GM12875 (cell line): ENCODE measurements at regions not wholly inside any gene's neighbourhood (a gene's known extent, or its start where the extent isn't known, plus 50 kb on each side); places are given as distances from the start of the nearest gene placed in this dataset.

Source experiments
- H3K4me3 ChIP-seq: one replicate; pipeline ENCODE4 v1.5.1; 2011; ENCODE audit warnings: low read depth, low read length, control low read depth
- CTCF ChIP-seq: IDR thresholded peaks from 2 replicates; pipeline ENCODE4 v1.5.1; 2011; ENCODE audit warnings: low read depth, mild to moderate bottlenecking, control low read depth, inconsistent platforms, low read length, moderate library complexity, borderline replicate concordance; ENCODE audit not compliant: insufficient read depth

- no peak overlapping the region for H3K4me3 ChIP-seq
- no peak for TF ChIP-seq CTCF
These were observed 521.0 kb upstream of the CFAP20DC start for GRCh38 chr3:59570806-59571205.

DNA sequence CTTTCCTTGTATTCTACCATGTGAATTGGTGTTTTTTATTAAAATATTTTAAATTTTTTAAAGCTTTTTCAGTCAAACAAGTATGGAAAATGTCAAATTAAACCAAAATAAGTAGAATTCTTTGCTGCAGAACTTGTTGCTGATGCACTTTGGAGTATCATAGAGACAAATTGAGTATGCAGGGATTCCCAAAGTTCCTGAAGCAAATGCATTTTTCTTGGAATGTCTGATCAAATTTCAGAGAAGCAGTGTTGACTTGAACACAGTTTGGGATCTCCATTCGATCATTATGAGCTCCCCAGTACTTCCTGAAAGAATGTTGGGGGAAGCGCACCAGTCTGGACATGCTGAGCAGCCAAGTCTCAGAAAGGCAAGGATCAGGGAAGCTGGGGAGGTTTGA lies 517.8 kb upstream of the CFAP20DC start:
- no peak overlapping the region for H3K4me3 ChIP-seq

GRCh38 chr3:59566481-59566975 lies 516.7 kb upstream of the CFAP20DC start:
- TF ChIP-seq CTCF = no peak

More for the DNA sequence above, 517.8 kb upstream of the CFAP20DC start:
- TF ChIP-seq CTCF = no peak

DNA sequence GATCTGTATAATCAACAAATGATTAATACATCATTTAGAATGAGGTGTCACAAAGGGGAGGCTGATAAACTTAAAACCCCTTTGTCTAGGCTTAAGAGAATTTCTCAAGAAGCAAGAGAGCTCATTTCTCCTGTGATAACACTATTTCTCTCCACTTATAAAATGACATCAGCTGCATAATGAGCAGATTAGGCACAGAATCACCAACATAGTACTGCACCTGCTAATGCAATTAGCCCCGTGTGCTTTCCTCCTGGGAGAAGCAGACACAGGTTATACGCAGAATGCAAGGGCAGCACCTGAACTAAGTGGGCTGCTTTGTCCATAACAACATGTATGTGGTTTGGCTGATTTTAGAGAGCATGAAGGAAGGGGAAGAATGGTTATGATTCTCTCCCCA lies 515.3 kb upstream of the CFAP20DC start:
- no peak overlapping the region for H3K4me3 ChIP-seq
- TF ChIP-seq CTCF = no peak

More at GRCh38 chr3:59566481-59566975, 516.7 kb upstream of the CFAP20DC start:
- H3K4me3 ChIP-seq = no peak overlapping the region

DNA sequence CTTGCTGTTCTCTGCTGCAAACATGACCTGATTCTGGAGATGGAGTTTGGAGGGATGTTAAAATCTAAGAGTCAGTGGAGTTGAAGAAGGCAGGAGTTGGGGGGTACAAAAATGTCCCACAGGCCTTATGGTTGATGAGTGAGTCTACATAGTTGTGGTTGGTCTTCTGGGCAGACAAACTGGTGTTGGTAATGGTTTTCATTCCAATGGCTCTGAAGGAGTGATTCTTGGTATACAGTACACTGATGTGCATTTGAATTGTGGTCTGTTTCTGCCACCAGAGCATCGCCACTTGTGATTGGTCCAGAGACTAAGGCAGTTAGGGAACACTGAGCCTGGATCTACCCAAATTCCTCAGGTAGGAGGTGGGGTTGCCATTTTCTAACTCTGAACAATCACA lies 514.1 kb upstream of the CFAP20DC start:
- no peak for TF ChIP-seq CTCF
- no peak overlapping the region for H3K4me3 ChIP-seq

- no peak overlapping the region for H3K4me3 ChIP-seq
- no peak for TF ChIP-seq CTCF
These were observed 513.3 kb upstream of the CFAP20DC start for GRCh38 chr3:59563072-59563605.

- H3K4me3 ChIP-seq = no peak overlapping the region
- TF ChIP-seq CTCF = no peak
These were observed 510.1 kb upstream of the CFAP20DC start for GRCh38 chr3:59559721-59560435.
